ENCODE measurements at regions not wholly inside any gene's neighbourhood (a gene's known extent, or its start where the extent isn't known, plus 50 kb on each side); places are given as distances from the start of the nearest gene placed in this dataset.

- DNase-seq (ENCODE audit: low read depth, low spot score): peak; percentile 84
- Histone ChIP-seq H3K27me3 (ENCODE audit: insufficient read depth, insufficient read length) (no peaks in the 10 kb centered on the region), H3K9ac (ENCODE audit: insufficient read length, low read depth) (no peak overlapping the region)
Observed at GRCh38 chr3:110526777-110527727, 544.6 kb upstream of the NECTIN3 start.

GRCh38 chr3:110528305-110529121 is 543.1 kb upstream of the NECTIN3 start:
- no peak overlapping the region for H3K4me3 ChIP-seq (ENCODE audit: insufficient read length, low read depth)
- H3K4me1 ChIP-seq (ENCODE audit: insufficient read depth, insufficient read length): no peaks in the 10 kb centered on the region
- no peak for TF ChIP-seq ZNF274 (IDR thresholded peaks at IDR 0.05; ENCODE audit: low read depth, low read length)
- no peak for TF ChIP-seq SUZ12 (IDR thresholded peaks at IDR 0.05; ENCODE audit: extremely low read depth, insufficient read depth, insufficient read length)
- no peak for TF ChIP-seq YY1 (IDR thresholded peaks at IDR 0.05; ENCODE audit: insufficient read depth, insufficient read length)
- DNase-seq (ENCODE audit: low read depth, low spot score): peak; percentile 66
- H3K9me3 ChIP-seq (ENCODE audit: insufficient read depth, low read length): peaks cover 25% of the 10 kb centered on the region
- H3K27me3 ChIP-seq (ENCODE audit: insufficient read depth, insufficient read length): no peaks in the 10 kb centered on the region
- no peak overlapping the region for H3K9ac ChIP-seq (ENCODE audit: insufficient read length, low read depth)
- no peaks in the 10 kb centered on the region for H3K36me3 ChIP-seq (ENCODE audit: insufficient read depth, insufficient read length, low read length)

More at GRCh38 chr3:110526777-110527727, 544.6 kb upstream of the NECTIN3 start:
- Histone ChIP-seq H3K36me3 (ENCODE audit: insufficient read depth, insufficient read length, low read length) (no peaks in the 10 kb centered on the region), H3K9me3 (ENCODE audit: insufficient read depth, low read length) (peaks cover 25% of the 10 kb centered on the region), H3K4me1 (ENCODE audit: insufficient read depth, insufficient read length) (no peaks in the 10 kb centered on the region), H3K4me3 (ENCODE audit: insufficient read length, low read depth) (no peak overlapping the region)
- TF ChIP-seq YY1 (IDR thresholded peaks at IDR 0.05; ENCODE audit: insufficient read depth, insufficient read length) (no peak), ZNF274 (IDR thresholded peaks at IDR 0.05; ENCODE audit: low read depth, low read length) (no peak), SUZ12 (IDR thresholded peaks at IDR 0.05; ENCODE audit: extremely low read depth, insufficient read depth, insufficient read length) (no peak)

GRCh38 chr3:110530902-110531301 is 540.7 kb upstream of the NECTIN3 start:
- H3K36me3 ChIP-seq (ENCODE audit: insufficient read depth, insufficient read length, low read length): no peaks in the 10 kb centered on the region
- TF ChIP-seq SUZ12 (IDR thresholded peaks at IDR 0.05; ENCODE audit: extremely low read depth, insufficient read depth, insufficient read length): no peak
- TF ChIP-seq ZNF274 (IDR thresholded peaks at IDR 0.05; ENCODE audit: low read depth, low read length): no peak
- no peak for TF ChIP-seq YY1 (IDR thresholded peaks at IDR 0.05; ENCODE audit: insufficient read depth, insufficient read length)
- H3K4me1 ChIP-seq (ENCODE audit: insufficient read depth, insufficient read length): no peaks in the 10 kb centered on the region
- no peak overlapping the region for H3K9ac ChIP-seq (ENCODE audit: insufficient read length, low read depth)
- no peaks in the 10 kb centered on the region for H3K27me3 ChIP-seq (ENCODE audit: insufficient read depth, insufficient read length)
- H3K4me3 ChIP-seq (ENCODE audit: insufficient read length, low read depth): no peak overlapping the region
- DNase-seq (ENCODE audit: low read depth, low spot score): no peak
- H3K9me3 ChIP-seq (ENCODE audit: insufficient read depth, low read length): peaks cover 10% of the 10 kb centered on the region

GRCh38 chr3:110533089-110533488 is 538.5 kb upstream of the NECTIN3 start:
- Histone ChIP-seq H3K27me3 (ENCODE audit: insufficient read depth, insufficient read length) (no peaks in the 10 kb centered on the region), H3K36me3 (ENCODE audit: insufficient read depth, insufficient read length, low read length) (no peaks in the 10 kb centered on the region), H3K4me3 (ENCODE audit: insufficient read length, low read depth) (no peak overlapping the region), H3K4me1 (ENCODE audit: insufficient read depth, insufficient read length) (no peaks in the 10 kb centered on the region), H3K9ac (ENCODE audit: insufficient read length, low read depth) (no peak overlapping the region), H3K9me3 (ENCODE audit: insufficient read depth, low read length) (peaks cover 10% of the 10 kb centered on the region)
- DNase-seq (ENCODE audit: low read depth, low spot score): no peak
- TF ChIP-seq ZNF274 (IDR thresholded peaks at IDR 0.05; ENCODE audit: low read depth, low read length): no peak
- TF ChIP-seq YY1 (IDR thresholded peaks at IDR 0.05; ENCODE audit: insufficient read depth, insufficient read length): no peak
- no peak for TF ChIP-seq SUZ12 (IDR thresholded peaks at IDR 0.05; ENCODE audit: extremely low read depth, insufficient read depth, insufficient read length)

- TF ChIP-seq SUZ12 (IDR thresholded peaks at IDR 0.05; ENCODE audit: extremely low read depth, insufficient read depth, insufficient read length) (no peak), ZNF274 (IDR thresholded peaks at IDR 0.05; ENCODE audit: low read depth, low read length) (no peak), YY1 (IDR thresholded peaks at IDR 0.05; ENCODE audit: insufficient read depth, insufficient read length) (no peak)
- Histone ChIP-seq H3K27me3 (ENCODE audit: insufficient read depth, insufficient read length) (no peaks in the 10 kb centered on the region), H3K4me3 (ENCODE audit: insufficient read length, low read depth) (no peak overlapping the region), H3K9ac (ENCODE audit: insufficient read length, low read depth) (no peak overlapping the region), H3K9me3 (ENCODE audit: insufficient read depth, low read length) (0 out of 2 replicates have a peak, but pooled peaks cover 4% of the 10 kb centered on the region), H3K4me1 (ENCODE audit: insufficient read depth, insufficient read length) (no peaks in the 10 kb centered on the region), H3K36me3 (ENCODE audit: insufficient read depth, insufficient read length, low read length) (no peaks in the 10 kb centered on the region)
- DNase-seq (ENCODE audit: low read depth, low spot score): no peak
Observed at GRCh38 chr3:110542552-110543150, 529.0 kb upstream of the NECTIN3 start.

- Histone ChIP-seq H3K36me3 (ENCODE audit: insufficient read depth, insufficient read length, low read length) (no peaks in the 10 kb centered on the region), H3K4me1 (ENCODE audit: insufficient read depth, insufficient read length) (no peaks in the 10 kb centered on the region), H3K9ac (ENCODE audit: insufficient read length, low read depth) (no peak overlapping the region), H3K4me3 (ENCODE audit: insufficient read length, low read depth) (no peak overlapping the region), H3K27me3 (ENCODE audit: insufficient read depth, insufficient read length) (no peaks in the 10 kb centered on the region), H3K9me3 (ENCODE audit: insufficient read depth, low read length) (no peaks in the 10 kb centered on the region)
- DNase-seq (ENCODE audit: low read depth, low spot score): no peak
- no peak for TF ChIP-seq ZNF274 (IDR thresholded peaks at IDR 0.05; ENCODE audit: low read depth, low read length)
- no peak for TF ChIP-seq YY1 (IDR thresholded peaks at IDR 0.05; ENCODE audit: insufficient read depth, insufficient read length)
- TF ChIP-seq SUZ12 (IDR thresholded peaks at IDR 0.05; ENCODE audit: extremely low read depth, insufficient read depth, insufficient read length): no peak
Observed at GRCh38 chr3:110544730-110545129, 526.9 kb upstream of the NECTIN3 start.

All from NT2/D1 (cell line).